OCI-LY1 (cell line): ENCODE measurements at regions not wholly inside any gene's neighbourhood (a gene's known extent, or its start where the extent isn't known, plus 50 kb on each side); places are given as distances from the start of the nearest gene placed in this dataset.

Experiments
- H2AFZ ChIP-seq: fragments of 200-600 bp; sonication (generic), shearing (Covaris generic); 2 replicates; pipeline ENCODE4 v1.6.0; 2014; ENCODE audit warnings: antibody characterized with exemption, mild to moderate bottlenecking, low read length
- H3F3A ChIP-seq: fragments of 200-600 bp; sonication (generic), shearing (Covaris generic); 2 replicates; pipeline ENCODE4 v1.6.0; 2014; ENCODE audit warnings: mild to moderate bottlenecking, antibody characterized with exemption, low read length, moderate library complexity; ENCODE audit not compliant: insufficient read depth
- H3K27ac ChIP-seq: fragments of 200-600 bp; sonication (generic); 2 replicates; pipeline ENCODE4 v1.5.1; 2014; ENCODE audit warnings: low read length, mixed run types, mild to moderate bottlenecking, low read depth; ENCODE audit not compliant: poor library complexity, severe bottlenecking
- H3K27me3 ChIP-seq: fragments of 200-600 bp; sonication (generic); 2 replicates; pipeline ENCODE4 v1.6.0; 2014; ENCODE audit warnings: antibody characterized with exemption, mild to moderate bottlenecking, low read length, moderate library complexity; ENCODE audit not compliant: insufficient read depth
- H3K36me3 ChIP-seq: fragments of 200-600 bp; sonication (generic); 2 replicates; pipeline ENCODE4 v1.6.1; 2014; ENCODE audit warnings: mild to moderate bottlenecking, antibody characterized with exemption, low read length, moderate library complexity, mixed read lengths; ENCODE audit not compliant: insufficient read depth
- H3K4me1 ChIP-seq: fragments of 200-600 bp; sonication (generic); 2 replicates; pipeline ENCODE4 v1.5.1; 2014; ENCODE audit warnings: mild to moderate bottlenecking, low read length, moderate library complexity; ENCODE audit not compliant: insufficient read depth, severe bottlenecking
- H3K4me2 ChIP-seq: fragments of 200-600 bp; sonication (generic), shearing (Covaris generic); 2 replicates; pipeline ENCODE4 v1.6.1; 2014; ENCODE audit warnings: low read length
- H3K4me3 ChIP-seq: fragments of 200-600 bp; sonication (generic); 2 replicates; pipeline ENCODE4 v1.5.1; 2014; ENCODE audit warnings: low read length, low read depth, mild to moderate bottlenecking, mixed read lengths; ENCODE audit not compliant: poor library complexity, severe bottlenecking
- H3K79me2 ChIP-seq: fragments of 200-600 bp; shearing (Covaris generic); 2 replicates; pipeline ENCODE4 v1.6.1; 2016; ENCODE audit warnings: mixed run types, low read length, mixed read lengths; ENCODE audit not compliant: insufficient read depth
- H3K9ac ChIP-seq: fragments of 200-600 bp; sonication (generic), shearing (Covaris generic); 2 replicates; pipeline ENCODE4 v1.6.1; 2014; ENCODE audit warnings: mild to moderate bottlenecking, low read length, mixed read lengths
- H3K9me2 ChIP-seq: fragments of 200-600 bp; sonication (generic), shearing (Covaris generic); 2 replicates; pipeline ENCODE4 v1.6.1; 2014; ENCODE audit warnings: low read depth, mild to moderate bottlenecking, low read length, mixed read lengths
- H3K9me3 ChIP-seq: fragments of 200-600 bp; shearing (Covaris generic); 2 replicates; pipeline ENCODE4 v1.6.1; 2014; ENCODE audit warnings: low read length, mixed read lengths
- H4K20me1 ChIP-seq: fragments of 200-600 bp; sonication (generic), shearing (Covaris generic); 2 replicates; pipeline ENCODE4 v1.6.0; 2016; ENCODE audit warnings: mild to moderate bottlenecking, low read length; ENCODE audit not compliant: insufficient read depth
- EZH2 ChIP-seq: fragments of 200-600 bp; sonication (generic), shearing (Covaris generic); IDR thresholded peaks from 2 replicates; pipeline ENCODE4 v1.8.0; 2017; ENCODE audit warnings: borderline replicate concordance, mixed run types, mild to moderate bottlenecking, antibody characterized with exemption, low read length, moderate library complexity, mixed read lengths
- TF ChIP-seq, protein P1 (sequence below): fragments of 200-600 bp; sonication (generic), shearing (Covaris generic); IDR thresholded peaks from 2 replicates; pipeline ENCODE4 v1.5.1; 2017; ENCODE audit warnings: mild to moderate bottlenecking, antibody characterized with exemption, low read length, moderate library complexity, mixed read lengths

GRCh38 chr12:114237230-114237629, 168.7 kb downstream of the TBX5 start:
- no peak overlapping the region for H3K27ac ChIP-seq
- H3K9me3 ChIP-seq: no peaks in the 10 kb centered on the region
- no peaks in the 10 kb centered on the region for H3F3A ChIP-seq

DNA sequence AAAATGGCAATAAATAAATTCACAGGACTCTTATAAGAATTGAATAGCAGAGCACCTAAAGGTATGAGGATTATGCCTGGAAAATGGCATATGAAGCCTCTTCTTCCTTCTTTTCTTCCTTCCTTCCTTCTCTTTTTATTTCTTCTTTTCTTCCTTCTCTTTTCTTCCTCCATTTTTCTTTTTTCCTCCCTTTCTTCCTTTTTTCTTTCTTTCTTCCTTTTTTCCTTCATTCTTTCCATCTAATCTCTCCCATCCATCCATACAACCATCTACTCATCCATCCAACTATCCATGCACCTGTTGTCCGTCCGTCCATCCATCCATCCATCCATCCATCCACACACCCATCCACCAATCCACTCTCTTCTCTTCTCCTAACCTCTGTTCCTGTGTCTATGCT, 173.8 kb downstream of the TBX5 start:
- no peak overlapping the region for H2AFZ ChIP-seq
- H3K9ac ChIP-seq: no peak overlapping the region
- H3K9me3 ChIP-seq: no peaks in the 10 kb centered on the region
- no peaks in the 10 kb centered on the region for H4K20me1 ChIP-seq
- H3K4me1 ChIP-seq: no peaks in the 10 kb centered on the region
- no peaks in the 10 kb centered on the region for H3F3A ChIP-seq
- H3K27me3 ChIP-seq: no peaks in the 10 kb centered on the region
- no peak for TF ChIP-seq EZH2
- TF ChIP-seq, protein P1, sequence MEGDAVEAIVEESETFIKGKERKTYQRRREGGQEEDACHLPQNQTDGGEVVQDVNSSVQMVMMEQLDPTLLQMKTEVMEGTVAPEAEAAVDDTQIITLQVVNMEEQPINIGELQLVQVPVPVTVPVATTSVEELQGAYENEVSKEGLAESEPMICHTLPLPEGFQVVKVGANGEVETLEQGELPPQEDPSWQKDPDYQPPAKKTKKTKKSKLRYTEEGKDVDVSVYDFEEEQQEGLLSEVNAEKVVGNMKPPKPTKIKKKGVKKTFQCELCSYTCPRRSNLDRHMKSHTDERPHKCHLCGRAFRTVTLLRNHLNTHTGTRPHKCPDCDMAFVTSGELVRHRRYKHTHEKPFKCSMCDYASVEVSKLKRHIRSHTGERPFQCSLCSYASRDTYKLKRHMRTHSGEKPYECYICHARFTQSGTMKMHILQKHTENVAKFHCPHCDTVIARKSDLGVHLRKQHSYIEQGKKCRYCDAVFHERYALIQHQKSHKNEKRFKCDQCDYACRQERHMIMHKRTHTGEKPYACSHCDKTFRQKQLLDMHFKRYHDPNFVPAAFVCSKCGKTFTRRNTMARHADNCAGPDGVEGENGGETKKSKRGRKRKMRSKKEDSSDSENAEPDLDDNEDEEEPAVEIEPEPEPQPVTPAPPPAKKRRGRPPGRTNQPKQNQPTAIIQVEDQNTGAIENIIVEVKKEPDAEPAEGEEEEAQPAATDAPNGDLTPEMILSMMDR: no peak
- no peaks in the 10 kb centered on the region for H3K9me2 ChIP-seq
- no peak overlapping the region for H3K4me2 ChIP-seq
- H3K4me3 ChIP-seq: no peak overlapping the region
- no peak overlapping the region for H3K27ac ChIP-seq
- no peaks in the 10 kb centered on the region for H3K79me2 ChIP-seq
- no peaks in the 10 kb centered on the region for H3K36me3 ChIP-seq

More at GRCh38 chr12:114237230-114237629, 168.7 kb downstream of the TBX5 start:
- Histone ChIP-seq H2AFZ (no peak overlapping the region), H3K79me2 (no peaks in the 10 kb centered on the region), H3K9ac (no peak overlapping the region), H3K36me3 (no peaks in the 10 kb centered on the region), H3K4me1 (no peaks in the 10 kb centered on the region), H3K27me3 (no peaks in the 10 kb centered on the region), H3K4me2 (no peak overlapping the region), H4K20me1 (no peaks in the 10 kb centered on the region), H3K9me2 (no peaks in the 10 kb centered on the region), H3K4me3 (no peak overlapping the region)
- TF ChIP-seq, protein P1: no peak
- no peak for TF ChIP-seq EZH2

DNA sequence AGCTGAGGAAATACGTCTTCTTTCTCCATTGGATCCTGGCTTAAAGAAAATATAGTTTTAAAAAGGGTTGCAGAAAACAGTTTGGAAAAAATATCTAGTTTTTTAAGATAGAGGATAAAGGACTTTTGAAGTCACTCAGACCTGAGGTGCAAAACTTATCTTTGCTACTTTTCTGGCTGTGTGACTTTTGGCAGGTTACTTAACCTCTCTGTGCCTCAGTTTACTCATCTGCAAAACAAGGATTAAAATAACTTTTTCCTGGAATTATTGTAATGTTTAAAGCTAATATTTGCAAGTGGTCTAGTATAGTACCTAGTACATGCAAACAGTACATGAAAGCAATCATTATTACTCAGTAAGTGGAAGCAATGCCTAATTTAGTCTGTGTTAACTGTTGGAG, 176.8 kb downstream of the TBX5 start:
- H3K4me3 ChIP-seq: no peak overlapping the region
- no peaks in the 10 kb centered on the region for H3K79me2 ChIP-seq
- no peaks in the 10 kb centered on the region for H3F3A ChIP-seq
- no peaks in the 10 kb centered on the region for H3K27me3 ChIP-seq
- H3K27ac ChIP-seq: no peak overlapping the region
- H3K9ac ChIP-seq: no peak overlapping the region
- no peaks in the 10 kb centered on the region for H4K20me1 ChIP-seq
- no peaks in the 10 kb centered on the region for H3K36me3 ChIP-seq
- no peaks in the 10 kb centered on the region for H3K9me2 ChIP-seq
- TF ChIP-seq, protein P1: no peak
- TF ChIP-seq EZH2: no peak
- H2AFZ ChIP-seq: no peak overlapping the region
- no peaks in the 10 kb centered on the region for H3K9me3 ChIP-seq
- no peak overlapping the region for H3K4me2 ChIP-seq
- no peaks in the 10 kb centered on the region for H3K4me1 ChIP-seq
